Limb (tissue), 2 donors: ENCODE measurements at regions not wholly inside any gene's neighbourhood (a gene's known extent, or its start where the extent isn't known, plus 50 kb on each side); places are given as distances from the start of the nearest gene placed in this dataset.

ENCODE experiments used
- DNase-seq, 2 donors: peaks; one replicate each; pipeline ENCODE4 v3.0.0-alpha.2; 2016; ENCODE audit errors: extremely low spot score in 2 of 2

- no peak for DNase-seq
These were observed 338.3 kb upstream of the RGS6 start for GRCh38 chr14:71593966-71594365.

GRCh38 chr14:71594821-71595220 lies 337.4 kb upstream of the RGS6 start:
- no peak for DNase-seq

GRCh38 chr14:71595441-71595840 lies 336.8 kb upstream of the RGS6 start:
- DNase-seq = no peak

- DNase-seq = no peak
These were observed 334.8 kb upstream of the RGS6 start for GRCh38 chr14:71597287-71597920.

- no peak for DNase-seq
These were observed 334.1 kb upstream of the RGS6 start for GRCh38 chr14:71597955-71598660.

- no peak for DNase-seq
These were observed 331.9 kb upstream of the RGS6 start for GRCh38 chr14:71600309-71600708.

GRCh38 chr14:71602524-71602923 lies 329.7 kb upstream of the RGS6 start:
- DNase-seq = no peak

- no peak for DNase-seq
These were observed 328.0 kb upstream of the RGS6 start for GRCh38 chr14:71604231-71604630.

- DNase-seq = no peak
These were observed 326.2 kb upstream of the RGS6 start for GRCh38 chr14:71606064-71606463.

- no peak for DNase-seq
These were observed 325.7 kb upstream of the RGS6 start for GRCh38 chr14:71606575-71606974.

GRCh38 chr14:71607056-71607455 lies 325.2 kb upstream of the RGS6 start:
- DNase-seq = no peak

GRCh38 chr14:71610149-71610548 lies 322.1 kb upstream of the RGS6 start:
- no peak for DNase-seq

GRCh38 chr14:71610797-71611196 lies 321.4 kb upstream of the RGS6 start:
- DNase-seq = no peak

GRCh38 chr14:71613168-71613567 lies 319.1 kb upstream of the RGS6 start:
- DNase-seq = no peak

- no peak for DNase-seq
These were observed 316.2 kb upstream of the RGS6 start for GRCh38 chr14:71616013-71616412.

- DNase-seq = no peak
These were observed 314.2 kb upstream of the RGS6 start for GRCh38 chr14:71618047-71618446.

- DNase-seq = no peak
These were observed 313.5 kb upstream of the RGS6 start for GRCh38 chr14:71618716-71619115.

GRCh38 chr14:71619472-71619871 lies 312.8 kb upstream of the RGS6 start:
- DNase-seq = no peak

- DNase-seq = no peak
These were observed 311.8 kb upstream of the RGS6 start for GRCh38 chr14:71620401-71620800.

GRCh38 chr14:71621276-71621675 lies 311.0 kb upstream of the RGS6 start:
- no peak for DNase-seq

- DNase-seq = no peak
These were observed 310.1 kb upstream of the RGS6 start for GRCh38 chr14:71621980-71622605.

GRCh38 chr14:71623939-71624338 lies 308.3 kb upstream of the RGS6 start:
- no peak for DNase-seq

GRCh38 chr14:71625175-71625574 lies 307.1 kb upstream of the RGS6 start:
- DNase-seq = no peak
